Stimulated activated CD8-positive, alpha-beta memory T cell treated with anti-CD3 and anti-CD28 coated beads, Interleukin-15, amount 100 ng/mL, for 4 hours (primary cell): ENCODE measurements at regions not wholly inside any gene's neighbourhood (a gene's known extent, or its start where the extent isn't known, plus 50 kb on each side); places are given as distances from the start of the nearest gene placed in this dataset.

Experiments used
- DNase-seq, 2 donors: peaks; one replicate each; pipeline ENCODE4 v3.0.0-alpha.2; 2020; ENCODE audit warnings: low read depth in 2 of 2

DNA sequence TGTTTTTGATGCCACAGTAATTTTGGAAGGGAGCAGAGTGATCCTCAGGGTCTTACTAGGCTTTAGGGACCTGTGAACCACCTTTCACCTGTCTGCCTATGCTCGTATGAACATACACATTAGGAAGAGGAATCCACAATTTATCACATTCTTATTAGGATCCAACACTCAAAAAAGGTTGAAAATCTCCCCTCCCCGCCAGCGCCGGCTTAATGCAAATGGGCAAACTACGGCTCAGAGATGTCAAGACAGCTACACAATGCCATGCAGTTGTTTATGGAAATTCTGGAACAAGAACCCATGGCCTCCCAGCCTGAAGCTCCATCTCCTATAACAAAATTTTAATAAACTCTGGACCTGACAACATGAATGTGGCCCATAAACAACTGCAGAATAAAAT lies 375.9 kb upstream of the ACVR2A start:
- DNase-seq: no peak

DNA sequence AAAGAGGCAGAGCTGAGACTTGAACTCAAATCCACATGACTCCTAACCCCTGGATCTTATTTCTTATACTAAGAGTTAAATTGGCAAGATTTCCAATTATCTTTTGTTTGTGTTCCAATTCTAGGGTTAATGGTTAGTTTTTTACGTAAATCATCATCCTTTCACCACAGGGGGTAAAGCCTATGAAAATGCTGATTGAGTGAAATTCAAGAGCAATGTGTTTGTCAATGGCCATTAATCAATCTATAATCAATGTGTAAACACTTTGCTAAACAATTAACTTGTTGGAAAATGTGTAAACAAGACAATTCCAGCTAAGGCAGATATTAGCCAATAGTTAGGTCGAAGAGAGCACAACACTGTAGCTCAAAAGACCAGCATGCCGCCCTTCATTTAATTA lies 376.5 kb upstream of the ACVR2A start:
- no peak for DNase-seq

DNA sequence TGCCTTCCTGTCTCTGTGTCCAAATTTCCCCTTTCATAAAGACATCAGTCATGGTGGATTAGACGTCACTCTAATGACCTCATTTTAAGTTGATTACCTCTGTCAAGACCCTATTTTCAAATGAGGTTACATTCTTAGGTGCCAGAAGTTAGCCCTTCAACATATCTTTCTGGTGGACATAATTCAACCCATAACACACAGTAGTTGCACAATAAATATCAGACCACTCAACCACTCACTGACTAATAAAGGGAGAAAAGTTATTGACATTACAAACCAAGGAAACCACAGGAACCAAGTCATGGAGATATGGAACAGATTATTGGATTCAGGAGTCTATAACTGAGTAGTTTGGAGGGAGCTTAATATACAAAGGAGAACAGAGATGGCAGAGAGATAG lies 377.4 kb upstream of the ACVR2A start:
- no peak for DNase-seq

DNA sequence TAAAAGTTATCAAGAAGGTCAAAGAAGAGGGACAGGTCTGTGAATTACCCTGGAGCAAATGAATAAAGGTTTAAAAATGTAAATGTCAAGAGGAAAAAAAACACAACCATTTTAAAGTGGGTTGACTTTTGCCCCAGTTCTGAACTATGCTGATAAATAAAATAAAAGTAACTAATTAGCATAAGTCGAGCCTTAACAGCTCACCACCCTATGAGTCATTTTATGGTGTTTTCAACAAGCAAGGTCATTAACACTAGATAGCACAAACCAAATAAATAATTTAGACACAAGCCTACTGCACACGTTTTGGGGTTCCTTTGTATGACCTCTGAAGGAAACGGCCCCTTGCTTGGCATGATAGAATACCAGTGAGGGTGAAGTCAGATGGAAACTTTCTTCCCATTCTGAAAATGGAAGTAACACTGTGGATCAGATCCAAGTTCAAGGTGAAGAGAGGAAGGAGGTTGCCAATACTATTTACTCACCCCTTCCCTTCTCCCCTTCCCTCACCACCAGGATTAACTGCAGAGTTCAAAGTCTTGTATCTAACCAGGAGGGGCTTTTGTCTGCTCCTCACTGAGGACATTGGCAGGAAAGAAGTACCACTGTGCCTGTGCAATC lies 380.0 kb upstream of the ACVR2A start:
- no peak for DNase-seq

DNA sequence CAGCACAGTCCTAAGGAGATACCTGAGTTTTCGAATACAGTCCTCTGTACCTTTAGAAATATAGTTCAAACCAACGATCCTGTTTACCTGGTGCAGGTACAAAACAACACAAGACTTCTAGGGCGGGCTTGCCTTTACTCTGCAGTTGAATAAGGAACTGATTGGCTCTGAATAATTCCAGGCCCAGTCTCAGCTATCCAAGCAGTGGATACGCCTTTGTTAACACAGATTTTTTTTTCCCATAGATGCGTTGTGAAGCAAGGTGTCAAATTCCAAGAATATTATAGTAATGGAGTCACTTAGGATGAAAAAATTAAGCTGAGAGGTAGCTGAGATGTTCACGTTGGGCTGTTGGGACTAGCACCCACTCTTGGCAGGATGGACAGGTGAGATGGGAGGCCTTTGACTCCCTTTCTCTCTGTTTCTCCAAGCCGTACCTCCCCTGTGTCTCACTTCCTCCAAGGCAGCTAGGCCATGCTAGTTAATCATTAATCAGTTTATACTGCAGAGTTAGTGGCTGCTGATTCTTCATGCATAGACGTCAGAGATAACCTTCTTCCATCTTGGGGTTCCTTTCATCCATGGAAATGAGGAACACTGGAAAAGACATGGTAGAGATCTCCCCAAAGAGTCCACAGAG lies 380.8 kb upstream of the ACVR2A start:
- no peak for DNase-seq

DNA sequence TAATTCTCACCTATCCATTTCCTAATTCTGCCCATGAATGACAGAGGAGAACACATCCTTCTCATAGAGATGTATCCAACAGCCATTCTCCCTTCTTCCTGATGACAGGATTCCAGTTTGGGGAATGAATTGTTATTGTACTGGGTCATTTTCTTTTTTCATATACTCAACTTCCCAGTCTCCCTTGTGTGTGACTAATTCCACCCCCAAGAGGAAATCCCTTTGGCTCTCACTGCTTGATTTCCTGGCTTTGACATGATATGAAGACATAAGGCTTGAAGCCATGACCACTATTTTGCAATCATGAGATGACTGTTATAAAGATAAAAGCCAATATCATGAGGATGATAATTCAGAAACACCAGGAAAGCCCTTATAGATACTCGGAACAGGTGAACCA lies 384.7 kb upstream of the ACVR2A start:
- DNase-seq: no peak

DNA sequence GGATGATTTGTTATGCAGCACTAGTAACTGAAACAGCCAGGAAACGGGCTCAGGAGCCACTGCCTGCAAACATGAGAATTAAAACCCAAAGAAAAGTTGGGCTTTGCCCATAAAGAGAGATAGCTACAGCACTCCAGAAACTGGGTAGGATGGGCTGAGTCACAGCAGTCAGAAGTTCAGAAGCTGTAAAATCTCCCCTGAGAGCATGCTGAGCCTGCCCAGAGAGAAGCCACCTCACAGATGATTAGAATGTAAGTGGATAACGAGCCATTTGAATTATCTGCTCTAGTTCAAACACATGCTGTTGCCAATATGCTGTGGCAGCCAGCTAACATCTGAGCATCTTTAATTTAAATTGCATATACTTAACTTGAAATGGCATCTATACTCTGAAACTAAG lies 388.1 kb upstream of the ACVR2A start:
- DNase-seq: no peak

DNA sequence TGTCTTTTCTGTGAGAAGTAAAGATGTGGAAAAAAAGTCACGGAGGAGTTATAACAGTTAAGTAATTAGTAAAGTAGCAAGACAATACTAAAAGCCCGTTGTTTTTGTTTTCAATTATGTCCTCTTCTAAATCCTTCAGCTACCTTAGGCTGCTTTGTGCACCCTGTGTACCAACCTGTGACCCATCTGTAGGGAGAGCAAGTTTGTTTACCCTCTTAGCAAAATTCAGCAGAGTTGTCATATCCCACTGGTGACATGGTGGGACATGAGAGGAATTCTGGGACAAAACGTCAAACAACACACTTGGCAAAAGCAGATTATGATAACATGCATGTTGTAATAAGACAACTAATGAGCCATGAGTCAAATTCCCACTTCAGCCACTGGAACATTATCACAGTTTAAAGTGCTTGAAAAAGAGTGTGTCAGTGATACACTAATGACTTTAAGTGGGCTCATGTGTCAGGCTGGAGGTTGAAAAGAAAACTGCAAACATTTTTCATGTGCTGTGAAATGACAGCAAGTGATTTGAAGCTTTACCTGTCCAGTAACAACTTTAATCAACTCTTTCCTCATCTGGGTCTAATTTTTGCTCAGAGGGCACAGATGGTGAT lies 392.8 kb upstream of the ACVR2A start:
- DNase-seq: no peak

DNA sequence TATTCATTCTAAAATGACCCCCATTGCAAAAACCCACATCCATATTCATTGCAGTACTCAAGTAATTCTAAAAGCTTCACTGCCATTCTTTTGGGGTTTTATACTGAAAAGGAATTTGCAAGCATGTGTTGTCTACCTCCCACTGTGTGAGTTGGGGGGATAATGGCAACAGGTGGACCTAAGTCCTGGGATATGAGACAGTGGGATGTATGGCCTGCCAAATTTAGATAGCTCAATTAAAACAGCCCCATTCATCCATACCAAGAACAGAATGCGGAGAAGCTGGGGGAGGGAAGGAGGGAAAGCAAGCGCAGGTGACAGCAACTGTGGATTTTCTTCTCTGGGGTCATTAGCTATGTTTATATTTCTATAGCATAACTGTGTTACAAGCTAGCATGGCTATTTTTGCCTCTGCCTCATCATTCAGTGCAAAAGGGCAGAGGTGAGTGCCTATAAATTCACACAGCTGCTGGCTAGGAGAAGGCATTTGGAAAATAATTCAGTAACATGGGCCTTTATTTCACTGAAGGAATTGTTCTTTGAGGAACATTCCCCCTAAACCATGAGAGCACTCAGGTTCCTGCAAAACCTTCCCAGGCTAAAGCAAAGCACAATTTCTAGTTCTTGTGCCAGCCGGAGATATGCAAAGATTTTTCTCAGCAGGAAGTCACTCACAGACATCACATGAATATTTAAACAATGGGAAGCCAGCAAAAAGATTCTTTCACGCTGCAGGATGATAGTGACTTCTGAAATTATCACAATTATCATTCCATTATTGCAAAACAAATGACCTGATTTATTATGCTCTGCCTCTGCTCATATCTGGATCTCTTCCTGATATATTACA lies 393.9 kb upstream of the ACVR2A start:
- DNase-seq: no peak

DNA sequence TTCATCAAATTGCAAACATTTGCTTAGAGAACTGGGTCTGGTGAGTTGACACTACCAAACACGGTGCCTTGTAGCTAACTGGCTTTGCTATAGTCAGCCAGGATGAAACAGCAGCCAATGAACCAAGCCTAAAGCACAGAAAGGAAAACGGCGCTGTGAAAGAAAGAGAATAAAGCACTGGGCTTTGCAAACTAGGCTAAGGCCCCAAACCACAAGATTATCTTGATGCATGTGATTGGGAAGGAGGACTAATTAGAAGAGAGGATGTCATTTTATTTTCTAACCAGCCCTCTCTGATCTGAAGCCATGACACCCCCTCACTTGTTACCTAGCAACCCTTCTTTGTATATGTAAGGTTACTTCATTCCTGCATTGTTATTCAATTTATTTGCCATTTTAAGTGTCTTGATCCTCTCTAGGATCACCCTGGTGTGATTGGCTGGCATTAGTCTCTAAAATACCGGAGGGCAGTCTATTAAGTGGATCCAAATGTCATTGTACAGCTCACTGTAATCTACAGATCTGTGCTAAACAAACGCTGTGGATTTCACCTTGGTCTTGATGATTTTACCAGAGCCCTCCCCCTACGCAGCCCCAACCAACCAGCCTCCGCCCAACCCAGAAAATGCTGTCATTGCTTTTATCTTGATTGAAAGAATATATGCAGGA lies 395.4 kb upstream of the ACVR2A start:
- peak in 1 of 2 donors; percentile 33 for DNase-seq

DNA sequence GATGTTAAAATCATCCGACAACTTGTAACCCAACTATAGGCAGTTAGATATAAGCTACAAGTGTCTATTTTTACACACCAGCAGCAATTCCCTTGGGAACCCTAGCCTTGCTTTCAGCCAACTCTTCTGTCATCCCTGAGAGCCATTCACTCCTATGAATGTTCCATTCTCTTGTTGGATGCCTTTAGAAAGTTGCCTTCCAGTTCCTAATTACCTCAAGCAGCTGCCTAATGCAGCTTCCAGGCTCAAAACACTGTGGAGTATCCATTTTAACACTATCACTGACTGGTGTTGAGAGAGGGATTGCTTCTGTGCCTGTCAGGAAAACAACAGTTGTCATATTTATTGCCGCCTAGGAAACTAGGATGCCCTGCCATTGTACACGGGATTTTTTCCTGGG lies 402.0 kb upstream of the ACVR2A start:
- no peak for DNase-seq

DNA sequence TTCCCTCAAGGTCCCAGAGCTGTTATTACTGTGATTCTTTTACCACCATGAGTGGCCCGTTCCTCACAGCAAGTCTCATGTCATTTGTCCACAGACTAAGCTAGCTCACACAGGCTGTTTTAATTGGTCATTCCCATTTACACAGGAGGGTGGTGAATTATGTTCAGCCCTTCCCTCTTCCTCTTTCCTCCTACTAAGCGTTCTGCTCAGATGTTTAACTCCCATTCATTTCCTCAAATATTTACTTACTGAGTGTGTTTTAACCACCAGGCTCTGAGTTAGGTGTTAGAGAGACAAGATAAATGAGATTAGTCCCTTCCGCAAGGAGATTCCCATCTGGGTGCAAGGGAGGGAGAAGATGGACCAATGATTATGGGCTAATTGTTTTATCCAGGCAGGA lies 403.6 kb upstream of the ACVR2A start:
- DNase-seq: no peak

DNA sequence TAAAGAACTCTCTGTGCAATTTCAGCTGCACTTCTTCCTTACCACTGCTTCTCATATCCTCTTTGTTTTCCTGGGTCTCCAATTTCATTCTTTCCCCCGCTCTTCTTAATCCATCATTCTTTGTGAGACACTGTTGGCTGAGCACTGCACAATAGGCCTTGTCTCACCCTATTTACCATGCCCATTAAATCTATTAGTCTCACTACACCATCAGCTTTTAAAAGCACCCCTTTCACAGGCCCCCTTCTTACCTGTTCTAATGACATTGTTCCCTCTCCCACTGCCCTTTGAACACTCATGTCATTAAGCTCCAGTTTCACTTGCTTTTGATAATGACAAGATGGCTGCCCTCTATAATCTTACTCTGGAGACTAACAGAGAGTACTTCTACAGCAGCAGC lies 404.1 kb upstream of the ACVR2A start:
- DNase-seq: no peak

DNA sequence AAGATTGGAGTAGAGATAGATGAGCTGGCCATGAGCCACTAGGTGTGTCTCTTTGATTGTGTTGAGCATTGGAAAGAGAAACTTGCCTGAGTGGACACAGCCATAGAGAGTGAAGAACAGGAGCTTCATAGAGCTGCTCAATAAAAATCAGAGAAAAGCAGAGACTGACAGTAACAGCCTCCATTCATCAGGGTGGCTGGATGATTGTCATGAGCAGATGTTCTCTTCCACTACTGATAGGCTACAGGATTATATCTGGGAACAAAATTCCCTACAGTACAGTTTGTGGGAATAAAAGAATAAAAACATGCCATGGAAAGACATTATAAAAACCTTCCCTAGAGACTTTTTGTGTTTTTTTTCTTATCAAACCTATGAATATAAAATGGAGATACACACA lies 404.8 kb upstream of the ACVR2A start:
- DNase-seq: no peak

DNA sequence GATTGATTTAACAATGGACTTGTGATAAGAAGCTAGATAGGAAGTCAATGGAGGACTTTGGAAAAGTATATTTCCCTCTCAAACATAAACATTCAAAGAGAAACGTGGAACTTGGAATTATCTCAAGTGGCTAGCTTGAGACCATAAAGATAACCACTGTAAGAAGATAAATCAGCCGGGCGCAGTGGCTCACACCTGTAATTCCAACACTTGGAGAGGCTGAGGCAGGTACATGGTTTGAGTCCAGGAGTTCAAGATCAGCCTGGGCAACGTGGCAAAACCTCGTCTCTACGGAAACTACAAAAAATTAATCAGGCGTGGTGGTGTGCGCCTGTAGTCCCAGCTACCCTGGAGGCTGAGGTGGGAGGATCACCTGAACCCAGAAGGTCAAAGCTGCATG lies 405.9 kb upstream of the ACVR2A start:
- no peak for DNase-seq

DNA sequence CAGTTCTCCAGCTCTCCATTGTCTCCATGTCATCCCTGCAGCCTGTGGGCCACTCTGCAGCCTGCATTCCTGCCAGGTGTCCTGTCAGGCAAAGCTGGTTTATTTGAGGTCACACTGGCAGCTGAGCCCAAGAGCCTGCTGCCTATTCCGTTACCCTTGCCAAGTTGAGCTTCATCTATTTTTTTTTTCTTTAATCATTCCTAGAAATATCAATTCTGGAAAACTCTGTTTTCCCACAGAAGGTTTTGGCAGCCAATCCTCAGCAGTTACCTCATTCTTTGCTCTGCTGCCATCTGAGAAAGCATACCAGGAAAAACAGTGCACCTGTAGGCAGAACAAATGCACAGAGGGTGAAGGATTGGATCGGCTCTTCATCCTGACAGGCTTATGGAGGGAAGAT lies 411.0 kb upstream of the ACVR2A start:
- DNase-seq: no peak

DNA sequence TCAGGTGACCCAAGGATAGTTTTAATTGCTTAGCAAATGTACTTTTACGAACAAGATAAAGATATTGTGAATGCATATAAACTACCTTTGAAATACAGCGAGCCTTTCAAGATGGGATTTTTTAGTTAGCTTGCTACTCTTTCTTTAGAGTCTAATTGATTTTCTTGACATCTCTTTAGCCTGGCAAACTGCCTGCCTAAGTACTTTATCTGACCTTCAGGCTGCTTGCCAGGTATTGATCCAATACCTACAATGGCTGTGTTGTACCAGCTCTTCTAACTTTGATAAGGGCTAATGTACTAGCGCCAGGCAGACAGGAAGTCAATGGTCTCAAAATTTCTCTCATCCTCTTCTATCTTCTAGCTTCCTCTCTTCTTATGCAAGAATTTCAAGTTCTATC lies 414.4 kb upstream of the ACVR2A start:
- no peak for DNase-seq

DNA sequence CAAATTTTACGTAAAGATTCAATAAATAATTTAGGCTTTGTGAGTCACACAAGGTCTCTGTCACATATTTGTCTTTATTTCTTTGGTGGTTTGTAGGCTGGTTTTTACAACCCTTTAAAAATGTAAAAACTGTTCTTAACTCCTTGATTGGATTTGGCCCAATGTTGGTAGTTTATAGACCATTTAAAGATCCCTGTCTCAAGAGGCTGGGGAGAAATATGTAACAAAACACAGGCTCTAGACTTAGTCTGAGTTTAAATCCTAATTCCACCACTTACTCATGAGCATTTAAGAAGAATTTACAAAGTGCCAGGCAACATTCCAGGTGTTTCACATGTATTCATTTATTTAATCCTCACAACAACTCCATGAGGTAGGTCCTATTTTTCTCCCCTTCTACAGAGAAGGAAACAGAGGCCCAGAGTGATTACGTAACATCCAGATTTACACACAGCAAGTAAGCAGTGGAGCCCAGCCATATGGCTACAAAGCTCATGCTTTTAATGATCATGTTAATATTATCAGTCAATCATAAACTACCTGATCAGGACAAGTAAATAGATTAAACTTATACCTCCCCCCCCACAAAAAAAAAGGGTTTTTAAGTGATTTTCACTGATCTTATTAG lies 416.6 kb upstream of the ACVR2A start:
- DNase-seq: no peak

DNA sequence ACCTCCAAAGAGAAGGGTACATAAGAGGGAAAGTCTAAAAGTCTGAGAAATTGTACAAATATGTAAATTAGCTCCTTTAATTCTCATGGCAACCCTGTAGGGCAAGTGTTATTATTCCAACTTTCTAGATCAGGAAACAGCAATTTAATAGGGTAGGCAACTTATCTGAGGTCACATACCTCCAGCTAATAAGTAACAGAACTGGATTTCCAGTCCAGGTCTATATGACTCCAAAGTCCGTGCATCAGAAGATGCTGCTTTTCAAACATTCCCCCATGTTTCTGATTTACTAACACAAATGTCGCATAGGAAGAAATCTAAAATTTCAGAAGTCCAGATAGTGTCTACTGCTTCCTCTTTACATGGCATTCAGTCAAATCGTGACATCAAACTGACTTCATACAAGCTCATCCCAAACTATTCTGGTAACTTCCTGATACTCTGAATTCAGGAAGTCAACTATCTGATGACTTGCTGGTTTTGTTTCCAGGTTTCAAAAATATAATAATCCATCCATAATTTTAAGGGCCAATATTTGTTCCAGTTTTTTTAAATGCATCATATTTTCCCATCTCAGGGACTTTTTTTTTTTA lies 419.3 kb upstream of the ACVR2A start:
- DNase-seq: no peak

DNA sequence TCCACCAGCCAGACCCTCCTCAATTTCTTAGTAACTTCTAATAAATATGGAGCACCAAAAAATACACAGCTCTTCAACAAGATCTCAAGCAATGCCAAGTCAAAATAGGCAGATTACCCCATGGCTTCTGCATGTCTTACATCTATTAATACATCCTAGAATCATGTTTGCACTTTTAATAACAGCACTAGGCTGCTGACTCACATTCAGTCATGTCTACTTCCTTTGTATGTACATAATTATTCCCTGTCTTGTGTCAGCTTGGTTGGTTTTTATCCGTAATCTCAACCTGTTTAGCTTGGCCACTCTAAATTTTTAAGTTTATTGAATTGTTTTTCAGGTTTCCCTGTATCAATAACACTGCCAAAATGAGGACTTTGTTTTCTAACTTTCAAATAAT lies 420.1 kb upstream of the ACVR2A start:
- DNase-seq: no peak

DNA sequence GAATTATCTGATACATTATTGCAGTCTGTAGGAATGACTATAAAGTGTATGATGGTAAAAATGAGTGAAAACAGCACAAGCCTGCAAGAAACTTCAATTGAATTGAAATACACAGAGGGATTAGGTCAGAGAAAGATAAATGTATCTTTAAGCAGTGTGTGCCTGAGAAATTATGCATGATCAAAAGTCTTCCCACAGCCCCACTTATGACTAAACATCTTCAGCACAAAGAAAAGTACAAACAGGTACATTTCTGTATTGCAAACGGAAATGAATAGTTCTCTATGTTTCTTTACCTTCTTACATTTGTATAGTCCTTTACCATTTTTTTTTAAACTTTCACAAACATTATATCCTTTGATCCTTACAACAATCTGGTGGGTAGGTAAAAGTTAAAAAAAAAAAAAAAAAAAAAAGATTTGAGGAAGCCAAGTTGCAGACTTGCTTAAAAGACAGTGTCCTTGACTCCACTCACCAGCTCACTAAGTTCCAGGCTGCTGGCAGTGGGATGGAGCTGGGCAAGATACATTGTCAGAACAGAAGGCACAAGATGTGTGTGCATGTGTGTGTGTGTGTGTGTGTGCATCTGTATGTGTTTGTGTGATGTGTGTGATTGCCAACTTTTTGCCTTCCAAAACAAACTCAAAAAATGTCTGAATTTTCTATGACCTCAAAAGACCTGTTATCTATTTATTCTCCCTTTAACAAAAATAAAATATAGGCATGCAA lies 423.7 kb upstream of the ACVR2A start:
- DNase-seq: no peak
